KBM-7 (cell line): ENCODE measurements at regions not wholly inside any gene's neighbourhood (a gene's known extent, or its start where the extent isn't known, plus 50 kb on each side); places are given as distances from the start of the nearest gene placed in this dataset.
"Not testable (repeated sequence)": the region's sequence is repeated elsewhere in the genome, so short reads cannot be mapped to it uniquely, and the experiment has no call there.

Experiments used
- DNase-seq: peaks from one replicate; pipeline ENCODE4 v3.0.0-alpha.2; 2015
- in situ Hi-C: fragments of 300-500 bp; cut with MboI; formaldehyde crosslinking; loops from 2 replicates; pipeline ENCODE4 v1.14.3; 2020; ENCODE audit warnings: low sequenced_read_pairs, low pct_unique_long_range_greater_than_20kb, mixed read lengths

GRCh38 chr3:154656486-154656885, 226.5 kb upstream of the GPR149 start:
- no peak for DNase-seq

DNA sequence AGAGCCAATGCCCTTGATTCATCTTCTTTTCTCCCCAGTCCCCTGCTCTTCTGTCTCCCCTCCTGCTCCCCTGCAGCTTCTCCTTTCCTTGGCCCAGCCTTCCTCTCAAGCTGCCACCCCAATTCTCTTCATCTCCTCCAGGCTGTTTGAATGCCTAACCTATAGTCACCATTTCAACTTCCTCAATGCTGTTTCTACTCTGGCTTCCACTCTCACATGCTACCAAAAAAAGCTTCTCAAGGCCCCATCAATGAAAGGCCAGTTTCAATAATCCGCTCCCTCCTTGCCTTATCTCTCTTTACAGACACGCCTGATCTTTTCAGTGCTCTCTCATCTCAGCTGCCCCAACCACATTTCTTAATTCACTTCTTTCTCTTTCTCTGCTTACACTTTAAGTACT, 212.2 kb upstream of the GPR149 start:
- DNase-seq = peak; percentile 60
- in situ Hi-C loops = no loop called here

More at GRCh38 chr3:154656486-154656885, 226.5 kb upstream of the GPR149 start:
- in situ Hi-C loops = no loop called here

DNA sequence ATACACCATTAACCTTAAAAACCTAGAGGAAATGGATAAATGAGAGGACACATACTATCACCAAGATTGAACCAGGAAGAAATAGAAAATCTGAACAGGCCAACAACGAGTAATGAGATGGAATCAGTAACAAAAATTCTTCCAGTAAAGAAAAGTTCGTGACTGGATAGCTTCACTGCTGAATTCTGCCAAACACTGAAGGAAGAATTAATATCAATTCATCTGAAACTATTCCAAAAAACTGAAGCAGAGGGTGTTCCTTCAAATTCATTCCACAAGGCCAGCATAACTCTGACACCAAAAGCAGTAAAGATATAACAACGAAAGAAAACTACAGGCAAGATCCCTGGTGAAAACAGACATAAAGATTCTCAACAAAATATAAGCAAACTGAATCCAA, 195.8 kb upstream of the GPR149 start:
- in situ Hi-C loops = no loop called here
- DNase-seq = no peak

DNA sequence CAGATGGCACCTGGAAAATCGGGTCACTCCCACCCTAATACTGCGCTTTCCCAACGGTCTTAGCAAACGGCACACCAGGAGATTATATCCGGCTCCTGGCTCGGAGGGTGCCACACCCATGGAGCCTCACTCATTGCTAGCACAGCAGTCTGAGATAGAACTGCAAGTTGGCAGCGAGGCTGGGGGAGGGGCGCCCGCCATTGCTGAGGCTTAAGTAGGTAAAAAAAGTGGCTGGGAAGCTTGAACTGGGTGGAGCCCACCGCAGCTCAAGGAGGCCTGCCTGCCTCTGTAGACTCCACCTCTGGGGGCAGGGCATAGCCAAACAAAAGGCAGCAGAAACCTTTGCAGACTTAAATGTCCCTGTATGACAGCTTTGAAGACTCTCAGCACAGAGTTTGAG, 189.6 kb upstream of the GPR149 start:
- DNase-seq, in situ Hi-C loops: not testable (repeated sequence)

GRCh38 chr3:154616298-154616697, 186.3 kb upstream of the GPR149 start:
- no peak for DNase-seq
- in situ Hi-C loops = no loop called here

GRCh38 chr3:154615471-154615870, 185.5 kb upstream of the GPR149 start:
- in situ Hi-C loops = no loop called here
- no peak for DNase-seq

DNA sequence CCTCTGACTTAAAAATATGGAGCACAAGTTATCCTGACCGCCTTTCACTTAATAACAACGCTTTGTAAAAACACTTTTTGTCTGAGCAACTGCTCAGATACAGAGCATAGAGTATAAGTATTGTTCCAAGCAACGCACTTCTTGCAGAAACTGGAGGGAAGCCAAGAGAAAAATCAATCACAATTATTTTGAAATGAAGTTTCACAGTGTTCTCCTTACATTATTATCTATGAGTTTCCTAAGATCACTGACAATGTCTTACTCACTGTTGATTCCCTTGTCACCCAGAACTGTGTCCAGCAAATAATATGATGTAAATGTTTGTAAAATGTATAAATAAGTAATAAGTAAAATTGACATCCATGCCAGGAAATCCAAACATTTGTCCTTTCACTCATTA, 184.6 kb upstream of the GPR149 start:
- in situ Hi-C loops = no loop called here
- DNase-seq = no peak

GRCh38 chr3:154614078-154614477, 184.1 kb upstream of the GPR149 start:
- in situ Hi-C loops = no loop called here
- no peak for DNase-seq

GRCh38 chr3:154602241-154602640, 172.3 kb upstream of the GPR149 start:
- in situ Hi-C loops = no loop called here
- peak; percentile 70 for DNase-seq

DNA sequence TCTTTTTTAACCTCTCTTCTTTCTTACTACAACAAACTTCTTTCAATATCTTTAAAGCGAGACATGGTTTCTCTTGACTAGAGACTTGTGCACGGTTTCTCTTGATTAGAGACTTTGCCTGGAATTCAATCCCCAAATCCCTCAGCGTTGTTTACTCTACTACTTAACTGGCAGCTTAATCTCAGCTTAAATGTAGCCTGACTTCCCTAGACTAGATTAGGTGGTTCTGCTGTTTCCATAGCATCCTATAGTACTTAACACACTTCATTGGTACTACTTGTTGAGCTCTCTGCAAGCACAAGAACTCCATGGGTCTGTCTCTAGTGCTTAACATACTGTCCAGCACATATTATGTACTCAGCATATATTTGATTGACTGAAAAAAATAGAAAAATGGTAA, 168.2 kb upstream of the GPR149 start:
- in situ Hi-C loops = no loop called here

GRCh38 chr3:154590675-154591384, 160.8 kb upstream of the GPR149 start:
- in situ Hi-C loops = no loop called here
- DNase-seq = no peak

More for the DNA sequence above, 168.2 kb upstream of the GPR149 start:
- DNase-seq = no peak

DNA sequence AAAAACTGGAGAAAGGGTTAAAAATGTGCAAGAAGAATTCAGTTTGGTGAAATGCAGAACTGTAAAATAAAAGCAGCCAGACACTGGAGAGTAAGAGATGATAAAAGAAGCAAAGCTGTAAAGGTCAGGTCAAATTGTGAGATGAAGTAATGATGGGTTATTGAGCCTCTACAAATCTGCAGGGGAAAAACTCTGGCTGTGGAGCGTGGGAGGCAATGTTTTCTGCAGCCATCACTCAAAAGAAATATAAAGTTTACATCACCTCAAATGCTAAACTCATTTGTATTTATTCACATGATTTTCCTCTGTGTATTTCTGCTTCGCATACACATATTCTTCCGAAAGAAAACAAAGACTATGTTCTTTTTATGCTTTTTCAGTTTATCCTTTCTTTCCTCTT, 158.8 kb upstream of the GPR149 start:
- in situ Hi-C loops = no loop called here

GRCh38 chr3:154584974-154585373, 155.0 kb upstream of the GPR149 start:
- peak; percentile 15 for DNase-seq
- in situ Hi-C loops = no loop called here

More for the DNA sequence above, 158.8 kb upstream of the GPR149 start:
- DNase-seq = no peak

DNA sequence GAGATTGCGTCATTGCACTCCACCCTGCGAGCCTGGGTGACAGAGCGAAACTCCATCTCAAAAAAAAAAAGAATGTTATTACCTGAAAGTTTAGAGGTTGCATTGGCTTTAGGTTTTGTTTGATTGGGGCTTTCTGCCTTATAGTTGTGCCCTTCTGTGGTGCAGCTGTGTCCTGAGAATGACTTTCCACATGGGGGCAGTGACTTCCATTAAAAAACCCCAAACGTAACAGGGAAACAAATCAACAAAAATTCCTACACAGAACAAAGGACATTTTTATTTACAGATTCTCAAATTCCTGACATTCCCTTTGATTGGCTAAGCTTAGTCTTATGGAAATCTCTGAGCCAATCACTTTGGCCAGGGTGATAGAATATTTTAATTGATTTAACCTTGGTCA, 154.1 kb upstream of the GPR149 start:
- no peak for DNase-seq
- in situ Hi-C loops = no loop called here

DNA sequence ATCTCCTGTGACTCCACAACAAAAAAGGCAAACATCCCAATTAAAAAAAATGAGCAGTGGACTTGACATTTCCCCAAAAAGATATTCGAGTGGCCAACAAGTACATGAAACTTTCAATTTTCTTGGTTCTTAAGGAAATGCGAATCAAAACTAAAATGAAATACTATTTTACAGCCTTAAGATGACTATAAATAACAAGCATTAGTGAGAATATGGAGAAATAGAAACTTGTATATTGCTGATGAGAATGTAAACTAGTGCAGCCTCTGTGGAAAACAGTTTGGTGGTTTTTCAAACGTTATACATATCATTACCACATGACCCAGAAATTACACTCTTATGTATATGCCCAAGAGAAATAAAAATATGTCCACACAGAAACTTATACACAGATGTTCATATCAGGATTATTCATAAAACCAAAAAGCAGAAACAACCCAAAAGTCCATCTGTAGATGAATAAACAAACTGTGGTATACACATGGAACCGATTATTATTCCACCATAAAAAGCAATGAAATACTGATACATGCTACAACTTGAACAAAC, 153.2 kb upstream of the GPR149 start:
- in situ Hi-C loops = no loop called here

GRCh38 chr3:154582501-154582900, 152.5 kb upstream of the GPR149 start:
- in situ Hi-C loops = no loop called here
- no peak for DNase-seq

More for the DNA sequence above, 153.2 kb upstream of the GPR149 start:
- no peak for DNase-seq

- in situ Hi-C loops = no loop called here
- DNase-seq = no peak
Observed at GRCh38 chr3:154571553-154572226, 141.7 kb upstream of the GPR149 start.

DNA sequence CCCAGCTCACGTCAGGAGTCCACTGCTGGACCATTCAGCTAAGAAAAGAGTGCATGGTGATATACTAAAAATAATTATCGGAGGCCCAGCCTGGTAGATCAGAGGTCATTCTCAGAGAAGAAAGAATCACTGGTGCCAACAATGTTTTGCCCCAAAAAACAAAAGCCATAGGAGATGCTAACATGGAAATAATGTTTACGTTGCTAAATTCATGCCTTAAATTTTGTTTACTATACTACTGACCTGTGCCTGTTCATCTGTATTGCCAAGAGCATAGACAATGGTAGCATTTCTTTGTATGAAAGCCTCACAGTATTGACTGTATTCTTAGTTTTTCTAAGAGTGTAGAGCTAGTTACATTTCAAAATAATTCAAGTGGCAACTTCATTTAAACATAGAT, 138.1 kb upstream of the GPR149 start:
- DNase-seq = no peak
- in situ Hi-C loops = no loop called here

DNA sequence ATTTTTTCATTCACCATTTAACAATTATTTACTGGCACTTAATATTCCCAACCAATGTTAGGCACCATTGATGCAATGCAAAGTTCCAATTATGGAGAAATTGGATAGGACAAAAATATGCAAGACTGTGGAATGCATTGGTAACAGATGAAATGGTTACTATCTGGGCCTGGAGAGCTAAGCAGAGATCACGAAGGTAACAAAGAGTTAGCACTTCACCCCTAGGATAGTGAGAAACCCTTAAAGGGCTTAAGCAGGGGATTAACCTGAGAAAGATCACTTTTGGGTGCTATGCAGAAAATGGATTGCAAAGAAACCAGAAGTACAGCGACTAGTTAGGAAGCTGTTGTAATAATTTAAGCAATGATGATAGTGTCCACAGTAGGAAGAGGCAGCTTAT, 129.6 kb upstream of the GPR149 start:
- in situ Hi-C loops = no loop called here
- DNase-seq = no peak

DNA sequence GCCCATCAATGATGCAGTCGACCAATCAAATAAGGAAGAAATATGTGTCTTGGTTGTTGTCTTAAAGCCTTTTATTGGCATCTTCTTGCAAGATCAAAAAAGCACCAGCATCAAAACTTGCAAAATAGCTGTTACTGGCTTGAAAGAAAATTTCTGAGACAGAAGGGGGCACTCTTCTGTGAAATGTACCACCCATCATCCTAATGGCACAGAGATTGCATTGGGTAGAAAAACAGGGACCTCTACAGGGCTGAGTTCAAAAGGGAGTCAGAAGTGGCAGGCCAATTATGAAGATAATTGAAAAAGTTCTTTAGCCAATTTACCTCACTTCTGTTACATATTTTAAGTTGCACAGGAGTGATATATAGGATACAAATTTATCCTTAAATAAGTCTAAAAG, 122.3 kb upstream of the GPR149 start:
- peak; percentile 48 for DNase-seq

DNA sequence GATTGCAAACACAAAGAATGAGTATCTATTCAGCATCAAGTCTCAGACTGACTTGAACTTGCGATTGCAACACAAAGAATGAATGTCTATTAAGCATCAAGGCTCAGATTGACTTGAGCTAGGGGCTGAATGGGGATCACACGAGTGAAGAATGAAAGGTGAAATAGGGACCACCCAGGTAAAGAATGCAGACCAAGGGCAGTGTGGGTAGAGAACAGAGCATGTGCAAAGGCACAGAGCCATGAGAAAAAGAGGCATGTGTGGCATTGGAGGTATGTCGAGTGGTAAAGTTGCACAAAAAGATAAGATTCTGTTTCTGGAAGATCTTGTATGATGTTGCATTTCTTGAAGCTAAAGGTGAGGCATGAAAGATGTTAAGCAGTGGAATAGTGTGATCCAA, 119.4 kb upstream of the GPR149 start:
- no peak for DNase-seq
- in situ Hi-C loops = no loop called here

More for the DNA sequence above, 122.3 kb upstream of the GPR149 start:
- in situ Hi-C loops = no loop called here
